Neuronal stem cell (in vitro differentiated cells): ENCODE measurements at regions not wholly inside any gene's neighbourhood (a gene's known extent, or its start where the extent isn't known, plus 50 kb on each side); places are given as distances from the start of the nearest gene placed in this dataset.

ENCODE experiments used
- DNase-seq: peaks from one replicate; pipeline ENCODE4 v3.0.0-alpha.2; 2013; ENCODE audit warnings: low spot score
- H2AFZ ChIP-seq: one replicate; pipeline ENCODE4 v1.6.1; 2013; ENCODE audit warnings: mild to moderate bottlenecking, low read length, inconsistent platforms
- H2AK5ac ChIP-seq: 2 replicates; pipeline ENCODE4 v1.6.1; 2013; ENCODE audit warnings: low read depth, mild to moderate bottlenecking, inconsistent platforms, low read length, moderate library complexity, mixed read lengths
- H2BK120ac ChIP-seq: 2 replicates; pipeline ENCODE4 v1.6.1; 2013; ENCODE audit warnings: low read depth, mild to moderate bottlenecking, inconsistent platforms, low read length, moderate library complexity, mixed read lengths
- H2BK12ac ChIP-seq: one replicate; pipeline ENCODE4 v1.6.1; 2013; ENCODE audit warnings: low read length, inconsistent platforms
- H2BK15ac ChIP-seq: 2 replicates; pipeline ENCODE4 v1.6.1; 2013; ENCODE audit warnings: mild to moderate bottlenecking, low read length, inconsistent platforms, mixed read lengths
- H2BK5ac ChIP-seq: one replicate; pipeline ENCODE4 v1.6.1; 2013; ENCODE audit warnings: inconsistent platforms, mild to moderate bottlenecking, low read length, moderate library complexity
- H3K14ac ChIP-seq: one replicate; pipeline ENCODE4 v1.6.1; 2013; ENCODE audit warnings: low read length, inconsistent platforms
- H3K18ac ChIP-seq: 2 replicates; pipeline ENCODE4 v1.6.1; 2013; ENCODE audit warnings: low read length, inconsistent platforms
- H3K23ac ChIP-seq: 2 replicates; pipeline ENCODE4 v1.6.1; 2013; ENCODE audit warnings: low read depth, mild to moderate bottlenecking, mixed read lengths, low read length, inconsistent platforms; ENCODE audit not compliant: poor library complexity
- H3K27ac ChIP-seq: replicated peaks from 3 replicates; pipeline ENCODE4 v1.5.1; 2013; ENCODE audit warnings: low read length, inconsistent platforms
- H3K27me3 ChIP-seq, 3 experiments: 2 replicates each; pipeline ENCODE4 v1.6.1; 2013; ENCODE audit warnings: low read length in 3 of 3, mild to moderate bottlenecking in 2 of 3, inconsistent platforms in 1 of 3, low read depth in 1 of 3, mixed read lengths in 1 of 3, moderate library complexity in 1 of 3; ENCODE audit not compliant: control insufficient read depth in 3 of 3, insufficient read depth in 3 of 3
- H3K36me3 ChIP-seq, 2 donors: replicated peaks in 1 of 2; 2 replicates each; pipeline ENCODE4 v1.6.1; 2013; ENCODE audit warnings: low read length in 2 of 2; ENCODE audit not compliant: control insufficient read depth in 2 of 2, insufficient read depth in 2 of 2
- H3K4ac ChIP-seq: 2 replicates; pipeline ENCODE4 v1.6.1; 2013; ENCODE audit warnings: inconsistent platforms, mild to moderate bottlenecking, low read length, moderate library complexity
- H3K4me1 ChIP-seq, 2 donors: 1 replicate in 1 of 2; 2 replicates in 1 of 2; pipeline ENCODE4 v1.6.1; 2013; ENCODE audit warnings: low read length in 2 of 2, low read depth in 1 of 2; ENCODE audit not compliant: control insufficient read depth in 2 of 2, insufficient read depth in 1 of 2
- H3K4me2 ChIP-seq: one replicate; pipeline ENCODE4 v1.6.1; 2013; ENCODE audit warnings: mild to moderate bottlenecking, low read length, inconsistent platforms; ENCODE audit not compliant: insufficient read depth, poor library complexity, severe bottlenecking
- H3K4me3 ChIP-seq, 2 donors: 2 replicates each; pipeline ENCODE4 v1.5.1; 2013; ENCODE audit warnings: low read length in 2 of 2, mild to moderate bottlenecking in 2 of 2, inconsistent platforms in 1 of 2, moderate library complexity in 1 of 2
- H3K79me1 ChIP-seq: one replicate; pipeline ENCODE4 v1.6.1; 2013; ENCODE audit warnings: low read depth, mild to moderate bottlenecking, inconsistent platforms, low read length, moderate library complexity
- H3K9ac ChIP-seq: one replicate; pipeline ENCODE4 v1.6.1; 2013; ENCODE audit warnings: mild to moderate bottlenecking, low read depth, low read length, inconsistent platforms; ENCODE audit not compliant: poor library complexity
- H3K9me3 ChIP-seq, 2 donors: replicated peaks in 1 of 2; 2 replicates each; pipeline versions ENCODE3 to v1.6.1; 2013; ENCODE audit warnings: low read length in 2 of 2, mild to moderate bottlenecking in 2 of 2, inconsistent platforms in 1 of 2, low read depth in 1 of 2, mixed read lengths in 1 of 2, moderate library complexity in 1 of 2; ENCODE audit not compliant: control insufficient read depth in 2 of 2, insufficient read depth in 1 of 2
- H4K8ac ChIP-seq: one replicate; pipeline ENCODE4 v1.6.1; 2013; ENCODE audit warnings: low read depth, mild to moderate bottlenecking, inconsistent platforms, low read length, moderate library complexity
- H4K91ac ChIP-seq: one replicate; pipeline ENCODE4 v1.6.1; 2013; ENCODE audit warnings: low read length, low read depth, mild to moderate bottlenecking, inconsistent platforms; ENCODE audit not compliant: poor library complexity
- WGBS, 2 donors: extraction: QIAGEN DNeasy Blood & Tissue Kit; methylation state at CpG; one replicate each; pipeline ENCODE4 v1.1.7; 2013; ENCODE audit warnings: missing lambda C conversion rate in 2 of 2, mixed read lengths in 1 of 2; ENCODE audit not compliant: insufficient read length in 2 of 2, insufficient replicate concordance in 1 of 2; ENCODE audit errors: extremely low coverage in 2 of 2; 5-methylcytosine and 5-hydroxymethylcytosine counted together

- Histone ChIP-seq H4K8ac (no peak overlapping the region), H3K4me1 (peaks cover 2 to 4% of the 10 kb centered on the region in 2 donors), H2BK120ac (no peak overlapping the region), H2BK5ac (no peak overlapping the region), H2AK5ac (no peak overlapping the region), H3K27ac (no peak overlapping the region), H3K79me1 (no peaks in the 10 kb centered on the region), H3K9ac (no peak overlapping the region), H3K9me3 (no peaks in the 10 kb centered on the region), H3K4me3 (no peak overlapping the region), H3K27me3 (no peaks in the 10 kb centered on the region), H3K4me2 (no peak overlapping the region), H3K18ac (no peak overlapping the region), H3K23ac (no peak overlapping the region), H2AFZ (no peak overlapping the region), H3K4ac (no peak overlapping the region), H2BK12ac (no peak overlapping the region), H3K36me3 (no peaks in the 10 kb centered on the region), H2BK15ac (no peak overlapping the region), H4K91ac (no peak overlapping the region), H3K14ac (no peak overlapping the region)
- no CpG with 5 or more reads among the region's 2 CpGs for WGBS, 2 donors
- DNase-seq = no peak
Observed at GRCh38 chr18:32577561-32577960, 106.9 kb upstream of the GAREM1 start.

- no peak overlapping the region for H3K4me3 ChIP-seq
- no peak overlapping the region for H3K9ac ChIP-seq
- H3K18ac ChIP-seq = no peak overlapping the region
- H2AFZ ChIP-seq = peak overlapping the region; percentile 50
- no peaks in the 10 kb centered on the region for H3K79me1 ChIP-seq
- H3K9me3 ChIP-seq = no peaks in the 10 kb centered on the region
- no peaks in the 10 kb centered on the region for H3K27me3 ChIP-seq
- H2BK15ac ChIP-seq = no peak overlapping the region
- H2BK5ac ChIP-seq = no peak overlapping the region
- WGBS, 2 donors = no CpG with 5 or more reads among the region's 7 CpGs
- H4K8ac ChIP-seq = no peak overlapping the region
- H4K91ac ChIP-seq = no peak overlapping the region
- H3K27ac ChIP-seq = no peak overlapping the region
- H2AK5ac ChIP-seq = no peak overlapping the region
- H2BK120ac ChIP-seq = no peak overlapping the region
- no peak overlapping the region for H2BK12ac ChIP-seq
- H3K14ac ChIP-seq = no peak overlapping the region
- H3K4ac ChIP-seq = no peak overlapping the region
- peak; percentile 11 for DNase-seq
- H3K36me3 ChIP-seq = no peaks in the 10 kb centered on the region
- peaks cover 2 to 4% of the 10 kb centered on the region in 2 donors for H3K4me1 ChIP-seq
- H3K23ac ChIP-seq = no peak overlapping the region
- no peak overlapping the region for H3K4me2 ChIP-seq
Observed at GRCh38 chr18:32576296-32576916, 105.7 kb upstream of the GAREM1 start.

GRCh38 chr18:32566960-32567359, 96.3 kb upstream of the GAREM1 start:
- Histone ChIP-seq H3K36me3 (no peaks in the 10 kb centered on the region), H3K27me3 (peaks cover 0 to 5% (median 0%) of the 10 kb centered on the region in 3 experiments), H2AK5ac (no peak overlapping the region), H3K4me1 (no peaks in the 10 kb centered on the region), H3K27ac (no peak overlapping the region), H3K9me3 (no peaks in the 10 kb centered on the region), H3K18ac (no peak overlapping the region), H3K23ac (no peak overlapping the region), H2AFZ (no peak overlapping the region), H3K79me1 (no peaks in the 10 kb centered on the region), H3K4me3 (no peak overlapping the region), H3K14ac (no peak overlapping the region), H2BK5ac (no peak overlapping the region), H2BK12ac (no peak overlapping the region), H2BK15ac (no peak overlapping the region), H3K9ac (no peak overlapping the region), H3K4me2 (no peak overlapping the region), H3K4ac (no peak overlapping the region), H2BK120ac (no peak overlapping the region), H4K91ac (no peak overlapping the region), H4K8ac (no peak overlapping the region)
- WGBS, 2 donors = no CpG with 5 or more reads among the region's 3 CpGs
- DNase-seq = no peak

- Histone ChIP-seq H2AFZ (no peak overlapping the region), H2AK5ac (no peak overlapping the region), H4K91ac (no peak overlapping the region), H3K18ac (no peak overlapping the region), H3K36me3 (no peaks in the 10 kb centered on the region), H2BK5ac (no peak overlapping the region), H3K4me1 (peaks cover 1 to 6% of the 10 kb centered on the region in 2 donors), H4K8ac (no peak overlapping the region), H2BK15ac (no peak overlapping the region), H3K4me2 (no peak overlapping the region), H3K4me3 (no peak overlapping the region), H3K4ac (no peak overlapping the region), H3K9ac (no peak overlapping the region), H2BK12ac (no peak overlapping the region), H3K27ac (peak overlapping the region; percentile 17), H3K23ac (no peak overlapping the region), H2BK120ac (no peak overlapping the region), H3K79me1 (no peaks in the 10 kb centered on the region), H3K27me3 (peaks cover 0 to 3% (median 0%) of the 10 kb centered on the region in 3 experiments), H3K14ac (no peak overlapping the region), H3K9me3 (no peaks in the 10 kb centered on the region)
- no CpG with 5 or more reads among the region's 3 CpGs for WGBS, 2 donors
- no peak for DNase-seq
Observed at GRCh38 chr18:32553640-32554365, 83.1 kb upstream of the GAREM1 start.
